DOHH2 (cell line): ENCODE measurements at regions not wholly inside any gene's neighbourhood (a gene's known extent, or its start where the extent isn't known, plus 50 kb on each side); places are given as distances from the start of the nearest gene placed in this dataset.

Experiments used
- CTCF ChIP-seq: fragments of 200-600 bp; sonication (generic); IDR thresholded peaks from one replicate; pipeline ENCODE4 v1.5.1; 2014; ENCODE audit warnings: antibody characterized with exemption, mild to moderate bottlenecking, low read depth, low read length; ENCODE audit not compliant: poor library complexity, severe bottlenecking
- EZH2phosphoT487 ChIP-seq: fragments of 200-600 bp; sonication (generic); IDR thresholded peaks from 2 replicates; pipeline ENCODE4 v1.6.1; 2017; ENCODE audit warnings: borderline replicate concordance, mild to moderate bottlenecking, antibody characterized with exemption, low read length, moderate library complexity, mixed read lengths

GRCh38 chr4:178812866-178813265, 1370.6 kb upstream of the AGA start:
- TF ChIP-seq CTCF (no peak), EZH2phosphoT487 (no peak)
